Smooth muscle cell of the brain vasculature (primary cell): ENCODE measurements at regions not wholly inside any gene's neighbourhood (a gene's known extent, or its start where the extent isn't known, plus 50 kb on each side); places are given as distances from the start of the nearest gene placed in this dataset.
"Not testable (repeated sequence)": the region's sequence is repeated elsewhere in the genome, so short reads cannot be mapped to it uniquely, and the experiment has no call there.

Source experiments
- DNase-seq: peaks from one replicate; pipeline ENCODE4 v3.0.0-alpha.2; 2012; ENCODE audit warnings: low read depth, low spot score

GRCh38 chr21:33121715-33122475 lies 52.0 kb downstream of the OLIG1 start:
- DNase-seq, result no peak

- DNase-seq, result no peak
Observed at GRCh38 chr21:33122507-33122906, 52.6 kb downstream of the OLIG1 start.

- no peak for DNase-seq
Observed at GRCh38 chr21:33123374-33124123, 53.6 kb downstream of the OLIG1 start.

DNA sequence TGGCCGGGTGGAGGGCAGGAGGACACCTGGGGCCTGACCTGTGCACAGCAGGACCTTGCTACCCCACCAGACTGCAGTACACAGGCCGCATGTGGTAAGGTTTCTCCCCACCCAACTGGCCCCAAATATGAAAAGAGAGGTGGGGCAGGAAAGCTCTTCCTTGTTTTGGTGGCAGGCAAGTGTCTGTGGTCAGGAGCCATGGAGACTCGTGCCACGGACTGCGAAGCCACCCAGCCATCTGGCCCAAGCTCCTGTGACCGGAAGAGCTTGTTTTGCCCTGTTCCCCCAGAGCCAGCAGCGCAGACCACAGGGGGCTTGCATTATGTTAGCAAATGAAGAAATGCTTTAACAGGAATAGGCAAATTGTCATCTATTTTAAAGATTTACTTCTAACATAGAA lies 54.9 kb downstream of the OLIG1 start:
- DNase-seq, result no peak

DNA sequence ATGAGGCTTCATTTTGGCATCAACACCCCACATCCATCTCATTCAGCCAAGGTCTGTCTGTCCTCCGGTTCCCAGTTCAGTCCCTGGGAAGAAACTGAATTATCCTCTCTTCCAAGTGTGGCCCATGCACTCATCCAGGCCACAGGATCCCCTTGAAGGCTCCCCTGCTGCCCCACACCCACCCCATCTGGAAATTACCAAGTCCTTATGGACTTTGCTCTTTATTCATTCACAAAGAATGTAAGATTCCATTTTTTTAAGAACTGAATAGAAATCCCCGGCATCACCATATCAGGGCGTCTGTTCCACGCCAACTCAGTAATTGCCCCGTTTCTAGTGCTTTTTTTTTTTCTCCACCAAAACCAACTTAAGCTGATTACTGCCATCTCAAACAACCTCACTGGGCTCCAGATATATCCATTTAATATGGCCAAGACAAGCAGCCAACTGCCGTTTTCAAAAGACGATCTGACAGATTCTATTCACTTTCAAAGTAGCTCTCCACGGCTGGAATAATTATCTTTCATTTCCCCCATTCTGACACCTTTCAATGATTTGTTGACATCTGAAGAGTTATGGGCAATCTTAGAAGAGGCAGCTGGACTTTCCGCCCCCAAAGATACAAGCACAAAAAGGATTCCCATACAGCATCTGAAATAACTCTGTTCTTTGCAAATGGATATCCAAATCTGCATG lies 55.9 kb downstream of the OLIG1 start:
- no peak for DNase-seq

GRCh38 chr21:33126569-33126968 lies 56.6 kb downstream of the OLIG1 start:
- DNase-seq, result no peak

- peak; percentile 26 for DNase-seq
Observed at GRCh38 chr21:33127154-33127867, 57.4 kb downstream of the OLIG1 start.

GRCh38 chr21:33127868-33128242 lies 57.9 kb downstream of the OLIG1 start:
- DNase-seq, result no peak

DNA sequence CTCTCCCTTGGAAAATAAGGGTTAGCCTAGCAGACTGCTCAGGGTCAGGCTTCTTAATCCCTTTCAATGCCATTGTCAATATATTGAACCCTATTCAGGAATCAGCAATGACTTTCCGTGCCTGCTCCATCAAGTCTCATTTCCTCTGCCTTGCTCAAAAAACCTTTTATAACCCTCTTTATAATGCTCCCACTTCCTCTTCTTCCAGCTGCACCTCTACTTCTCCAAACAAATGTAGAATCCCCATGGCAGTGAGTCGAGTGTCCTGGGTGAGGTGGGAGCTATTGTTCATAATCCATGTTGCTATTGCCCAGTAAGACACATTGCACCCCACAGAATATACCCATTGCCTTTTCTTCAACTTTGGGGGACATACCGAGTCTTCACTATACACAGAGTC lies 58.6 kb downstream of the OLIG1 start:
- DNase-seq, result no peak

DNA sequence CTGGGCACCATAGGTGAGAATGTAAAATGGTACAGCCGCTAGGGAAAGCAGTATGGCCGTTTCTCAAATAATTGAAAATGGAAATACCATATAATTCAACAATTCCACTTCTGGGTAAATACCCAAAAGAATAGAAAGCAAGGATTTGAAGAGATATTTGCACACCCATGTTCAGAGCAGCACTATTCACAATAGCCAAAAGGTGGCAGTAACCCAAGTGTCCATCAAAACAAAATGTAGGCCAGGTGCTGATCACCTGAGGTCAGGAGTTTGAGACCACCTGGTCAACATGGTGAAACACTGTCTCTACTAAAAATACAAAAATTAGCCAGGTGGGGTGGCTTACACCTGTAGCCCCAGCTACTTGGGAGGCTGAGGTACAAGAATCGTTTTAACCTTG lies 62.1 kb downstream of the OLIG1 start:
- DNase-seq, result no peak

- no peak for DNase-seq
Observed at GRCh38 chr21:33133892-33134291, 64.0 kb downstream of the OLIG1 start.

DNA sequence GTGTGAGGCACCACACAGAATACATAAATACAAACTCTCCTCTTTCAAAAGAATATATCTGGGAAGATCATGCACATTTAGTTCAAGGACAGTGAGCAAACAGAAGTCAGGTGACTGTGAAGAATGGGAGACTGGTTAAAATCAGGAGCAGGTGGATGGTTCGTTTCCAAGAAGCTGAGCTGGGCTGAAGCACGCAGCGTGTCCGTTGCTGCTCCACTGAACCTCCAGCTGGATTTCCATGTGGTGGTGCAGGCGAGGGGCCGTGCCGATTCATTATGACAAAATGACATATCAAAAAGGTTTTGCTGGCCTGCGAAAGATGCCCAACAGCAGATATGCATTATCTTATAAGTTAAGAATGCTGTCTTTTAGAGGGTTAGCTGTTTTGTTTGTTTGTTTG lies 66.0 kb downstream of the OLIG1 start:
- no peak for DNase-seq

- DNase-seq, result no peak
Observed at GRCh38 chr21:33136847-33137502, 67.0 kb downstream of the OLIG1 start.

- DNase-seq, result no peak
Observed at GRCh38 chr21:33139084-33139483, 69.1 kb downstream of the OLIG1 start.

DNA sequence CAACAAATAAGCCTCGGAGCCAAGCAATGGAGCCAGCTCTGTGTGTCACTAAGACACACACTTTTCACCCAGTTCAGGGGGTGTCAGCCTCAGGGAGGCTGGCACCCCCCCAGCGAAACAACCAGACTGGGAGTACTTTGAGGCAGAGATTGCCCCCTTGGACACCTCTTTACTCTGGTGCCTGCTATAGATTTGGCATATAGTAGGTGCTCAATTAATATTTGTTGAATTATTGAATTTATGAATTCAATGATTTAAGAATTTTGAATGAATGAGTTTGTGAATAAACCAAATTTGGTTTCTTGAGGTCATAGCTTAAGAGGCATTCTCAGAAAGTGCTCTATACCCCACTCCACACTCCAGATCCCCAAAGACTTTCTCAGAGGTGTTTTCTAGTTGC lies 70.3 kb downstream of the OLIG1 start:
- no peak for DNase-seq

GRCh38 chr21:33146467-33146866 lies 76.5 kb downstream of the OLIG1 start:
- DNase-seq, result no peak

DNA sequence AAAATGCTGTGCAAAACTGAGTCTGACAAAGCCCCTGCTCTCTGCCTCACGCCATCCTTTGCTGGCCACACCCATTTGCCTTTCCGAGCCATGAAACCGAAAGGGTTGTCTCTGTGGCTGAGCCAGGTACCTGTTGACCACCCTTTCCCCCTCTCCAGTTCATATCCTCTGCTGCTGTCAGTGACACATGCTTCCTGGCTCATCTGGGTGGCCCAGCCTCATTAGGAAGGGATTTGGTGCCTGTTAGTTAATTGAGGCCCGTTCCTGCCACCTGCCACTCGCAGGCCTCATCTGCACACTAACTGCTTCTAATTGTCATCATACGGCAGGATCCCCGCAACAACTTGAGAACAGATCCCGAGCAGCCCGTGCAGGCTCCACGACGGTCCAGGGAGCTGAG lies 79.2 kb downstream of the OLIG1 start:
- DNase-seq, result no peak

DNA sequence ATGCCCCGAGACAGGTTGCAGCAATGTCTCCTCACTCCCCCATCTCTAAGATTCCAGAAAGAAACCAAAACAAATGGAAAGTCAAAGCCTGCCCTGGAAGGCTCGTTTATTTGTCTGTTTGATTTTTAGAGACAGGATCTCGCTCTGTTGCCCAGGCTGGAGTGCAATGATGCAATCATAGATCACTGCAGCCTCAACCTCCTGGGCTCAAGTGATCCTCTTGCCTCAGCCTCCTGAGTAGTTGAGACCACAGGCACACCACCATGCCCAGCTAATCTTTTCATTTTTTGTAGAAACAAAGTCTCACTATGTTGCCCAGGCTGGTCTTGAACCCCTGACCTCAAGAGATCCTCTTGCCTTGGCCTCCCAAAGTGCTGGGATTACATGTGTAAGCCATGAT lies 78.8 kb upstream of the IFNAR2 start:
- not testable (repeated sequence) for DNase-seq

DNA sequence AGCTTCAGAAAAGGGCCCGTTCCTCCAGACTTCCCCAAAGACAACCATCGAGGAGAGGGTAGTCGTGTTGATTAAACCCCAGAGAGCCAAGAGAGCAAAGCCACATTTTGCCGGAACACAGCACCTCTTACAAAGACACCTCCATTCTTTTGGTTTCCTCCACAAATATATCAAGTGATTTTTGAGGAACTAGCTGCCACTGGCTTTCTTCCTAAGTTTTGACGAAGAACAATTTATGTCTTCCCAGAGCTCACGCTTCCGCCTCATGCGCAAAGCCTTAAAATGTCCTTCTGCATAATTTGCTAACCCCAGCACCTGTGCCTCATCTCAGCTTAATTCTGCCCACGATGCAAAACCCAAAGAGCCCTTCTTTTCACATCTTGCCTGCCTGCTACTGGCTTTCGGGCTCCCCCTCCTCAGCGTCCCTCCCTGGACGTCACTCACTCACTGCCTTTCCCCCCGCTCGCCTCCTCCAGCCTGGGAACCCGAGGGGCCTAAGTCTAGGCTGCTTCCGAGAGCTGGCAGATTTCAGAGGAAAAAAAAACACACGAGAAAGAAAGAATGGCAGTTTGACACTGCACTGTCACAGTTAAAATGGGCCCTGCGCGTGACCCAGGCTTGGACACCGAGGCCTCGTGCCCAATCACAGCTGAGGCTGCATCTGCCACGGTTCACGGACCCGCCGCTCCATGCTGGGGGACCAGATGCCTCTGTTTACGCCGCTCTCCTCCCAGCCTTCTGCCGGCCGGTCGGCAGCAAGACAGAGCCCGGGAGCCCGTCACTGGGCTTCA lies 77.6 kb upstream of the IFNAR2 start:
- DNase-seq, result no peak

DNA sequence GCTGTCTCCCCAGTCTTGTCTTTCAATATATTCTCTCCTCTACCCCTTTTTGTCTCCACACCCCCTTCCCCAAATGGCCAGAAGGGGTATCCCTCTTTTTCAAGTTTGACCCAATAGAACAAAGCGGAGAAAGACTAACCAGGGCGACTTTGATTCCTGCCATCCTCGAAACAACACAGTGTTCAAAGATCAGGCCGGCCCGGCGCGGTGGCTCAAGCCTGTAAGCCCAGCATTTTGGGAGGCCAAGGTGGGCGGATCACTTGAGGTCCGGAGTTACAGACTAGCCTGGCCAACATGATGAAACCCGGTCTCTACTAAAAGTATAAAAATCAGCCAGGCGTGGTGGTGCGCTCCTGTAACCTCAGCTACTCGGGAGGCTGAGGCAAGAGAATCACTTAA lies 77.0 kb upstream of the IFNAR2 start:
- no peak for DNase-seq

DNA sequence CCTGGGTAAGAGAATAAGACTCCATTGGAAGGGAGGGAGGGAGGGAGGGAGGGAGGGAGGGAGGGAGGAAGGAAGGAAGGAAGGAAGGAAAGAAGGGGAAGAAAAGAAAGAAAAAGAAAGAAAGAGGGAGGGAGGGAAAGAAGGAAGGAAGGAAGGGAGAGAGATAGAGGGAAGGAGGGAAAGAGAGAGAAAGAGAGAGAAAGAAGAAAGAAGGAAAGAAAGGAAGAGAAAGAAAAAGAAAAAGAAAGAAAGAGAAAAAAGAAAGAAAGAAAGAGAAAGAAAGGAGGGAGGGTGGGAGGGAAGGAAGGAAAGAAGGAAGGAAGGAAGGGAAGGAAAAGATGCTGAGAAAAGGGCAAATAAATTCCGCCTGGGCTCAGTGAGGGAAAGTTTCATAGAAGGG lies 74.7 kb upstream of the IFNAR2 start:
- no peak for DNase-seq
